HG02981 (cell line): ENCODE measurements at regions not wholly inside any gene's neighbourhood (a gene's known extent, or its start where the extent isn't known, plus 50 kb on each side); places are given as distances from the start of the nearest gene placed in this dataset.
"Not testable (repeated sequence)": the region's sequence is repeated elsewhere in the genome, so short reads cannot be mapped to it uniquely, and the experiment has no call there.

Source experiments
- ATAC-seq: cut with Tn5 transposase; IDR thresholded peaks from one replicate; pipeline ENCODE4 v1.9.1; 2021; ENCODE audit warnings: mild to moderate bottlenecking, moderate library complexity; ENCODE audit not compliant: unreplicated experiment

DNA sequence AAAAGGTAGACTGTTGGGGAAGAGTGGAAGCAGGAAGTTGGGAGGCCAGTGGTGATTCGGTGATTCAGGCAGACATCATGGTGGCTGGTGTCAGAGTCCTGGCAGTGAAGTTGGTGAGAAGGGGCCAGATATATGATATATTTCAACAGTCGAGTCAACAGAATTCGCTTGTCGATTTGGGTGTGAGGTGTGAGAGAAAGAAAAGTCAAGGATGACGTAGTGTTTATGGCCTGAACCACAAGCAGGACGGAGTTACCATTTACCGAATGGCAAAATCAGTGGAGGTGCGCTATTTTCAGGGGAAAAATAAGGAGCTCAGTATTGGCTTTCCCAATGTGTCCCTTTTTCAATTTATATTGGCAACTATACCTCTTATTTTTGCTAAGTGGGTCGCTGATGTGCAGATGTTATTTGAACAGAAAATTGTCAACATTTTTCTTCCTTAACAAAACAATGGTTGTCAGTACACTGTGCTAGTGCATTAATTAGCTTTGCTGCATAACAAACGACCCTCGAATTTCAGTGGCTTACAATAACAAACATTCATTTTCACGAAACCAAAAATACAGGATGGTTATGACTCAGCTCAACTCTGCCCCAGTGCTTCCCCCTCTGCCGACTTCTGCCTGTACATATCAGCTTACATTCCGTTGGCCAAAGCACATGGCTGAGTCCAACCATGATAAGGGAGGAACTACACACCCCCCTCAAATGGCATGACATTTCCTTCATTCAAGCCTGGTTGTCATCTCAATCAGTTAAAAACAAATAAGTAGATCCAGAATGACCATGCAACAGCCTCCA is 255.0 kb upstream of the ZFP64 start:
- ATAC-seq, result no peak

DNA sequence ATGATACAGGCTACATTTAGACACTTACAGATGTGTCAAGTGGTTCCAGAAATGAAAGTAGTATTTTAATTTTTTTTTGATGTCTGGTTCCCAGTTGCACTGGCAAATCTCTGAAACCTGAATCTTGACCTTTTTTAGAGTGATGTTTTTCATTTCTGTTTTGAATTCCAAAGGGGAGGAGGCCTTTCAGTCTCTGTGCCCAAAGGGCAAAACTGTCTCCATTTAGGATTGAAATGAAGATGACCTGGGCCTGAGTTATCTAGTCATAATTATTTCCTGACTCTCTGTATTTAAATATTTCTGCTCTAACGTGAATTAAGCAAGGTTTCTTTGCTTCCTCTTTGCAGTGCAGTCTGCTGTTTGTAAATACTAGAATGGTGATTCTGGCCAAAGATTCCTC is 252.9 kb upstream of the ZFP64 start:
- no peak for ATAC-seq

GRCh38 chr20:52443874-52444273 is 252.3 kb upstream of the ZFP64 start:
- ATAC-seq, result no peak

- ATAC-seq, result no peak
Observed at GRCh38 chr20:52441710-52442109, 250.1 kb upstream of the ZFP64 start.

DNA sequence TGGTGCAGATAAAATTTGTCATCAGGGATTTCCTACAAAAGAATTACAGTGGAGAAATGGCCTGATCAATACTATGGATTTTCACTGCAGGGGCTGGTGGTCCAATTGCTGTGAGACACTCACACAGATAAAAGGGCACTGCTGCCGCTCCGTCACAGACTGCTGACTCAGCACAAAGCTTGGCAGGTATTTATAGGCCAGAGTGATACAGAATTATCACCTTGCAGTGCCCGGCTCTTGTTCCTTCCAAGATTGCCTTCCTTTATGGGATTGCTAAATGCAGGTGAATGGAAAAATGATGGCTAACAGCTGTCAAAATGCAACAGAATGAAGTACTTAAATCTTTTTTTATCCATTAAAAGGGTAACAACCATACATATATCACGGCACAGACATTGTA is 247.8 kb upstream of the ZFP64 start:
- ATAC-seq, result no peak

GRCh38 chr20:52438326-52438963 is 246.9 kb upstream of the ZFP64 start:
- no peak for ATAC-seq

- no peak for ATAC-seq
Observed at GRCh38 chr20:52434453-52434852, 242.9 kb upstream of the ZFP64 start.

DNA sequence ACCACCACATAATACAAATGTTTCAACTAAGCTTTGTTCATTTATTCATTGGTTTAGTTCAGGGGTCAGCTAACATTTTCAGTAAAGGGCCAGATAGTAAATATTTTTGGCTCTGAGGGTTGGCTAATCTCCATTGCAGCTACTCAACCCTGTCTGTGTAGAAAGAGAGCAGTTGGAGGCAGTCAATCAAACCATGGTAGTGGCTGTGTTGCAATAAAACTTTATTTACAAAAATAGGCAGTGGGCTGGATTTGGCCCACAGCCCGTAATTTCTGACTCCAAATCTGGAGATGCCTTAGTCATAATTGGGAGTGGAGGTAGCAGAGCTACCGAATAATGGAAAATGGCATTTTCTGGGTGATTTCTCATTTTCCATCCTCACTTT is 242.5 kb upstream of the ZFP64 start:
- ATAC-seq, result no peak

DNA sequence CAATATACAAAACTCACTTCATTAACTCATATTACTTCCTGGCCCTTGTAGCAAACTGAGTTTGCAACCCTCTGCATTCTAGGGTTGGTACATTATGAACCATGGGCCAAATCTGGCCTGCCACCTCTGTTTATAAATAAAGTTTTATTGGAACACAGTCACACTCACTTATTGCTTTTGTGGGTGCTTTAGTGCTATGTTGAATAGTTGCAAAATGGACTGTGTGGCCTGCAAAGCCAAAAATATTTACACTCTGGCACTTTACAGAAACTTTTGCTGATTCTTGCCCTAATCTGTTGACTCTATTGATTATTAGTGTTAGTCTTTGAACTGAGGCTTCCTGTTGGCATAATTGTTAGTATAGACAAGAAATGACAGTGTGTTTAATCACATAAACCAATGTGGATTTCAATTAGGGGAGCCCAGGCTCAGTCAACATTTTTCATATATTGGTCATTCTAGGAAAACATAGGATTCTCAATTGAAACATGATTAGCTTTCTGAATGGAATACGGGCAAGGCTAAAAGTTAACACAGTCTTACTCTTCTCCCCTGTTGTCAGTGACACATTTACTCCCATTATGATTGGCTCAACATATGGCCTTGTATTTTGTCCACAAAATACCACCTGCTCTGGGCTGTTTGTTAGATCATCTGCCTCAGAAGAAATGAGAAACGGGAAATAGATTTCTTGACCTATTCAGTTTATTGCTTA is 241.9 kb upstream of the ZFP64 start:
- no peak for ATAC-seq

DNA sequence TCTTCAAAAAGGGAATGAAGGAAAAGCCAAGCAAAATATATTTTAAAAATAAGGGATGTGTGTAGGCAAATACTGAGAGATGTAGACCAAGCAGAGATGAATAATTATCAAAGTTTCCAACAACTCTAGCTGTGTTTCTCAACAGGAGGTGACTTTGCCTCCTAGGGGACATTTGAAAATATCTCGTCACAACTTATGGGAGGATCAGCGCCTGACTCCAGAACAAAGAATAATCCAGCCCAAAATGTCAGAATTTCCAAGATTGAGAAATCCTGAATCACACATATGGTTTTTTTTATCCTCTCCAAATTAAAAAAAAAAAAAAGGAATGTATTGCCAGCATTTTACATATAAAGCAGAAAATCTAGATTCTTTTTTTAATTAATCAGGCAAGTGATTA is 241.2 kb upstream of the ZFP64 start:
- ATAC-seq, result no peak

DNA sequence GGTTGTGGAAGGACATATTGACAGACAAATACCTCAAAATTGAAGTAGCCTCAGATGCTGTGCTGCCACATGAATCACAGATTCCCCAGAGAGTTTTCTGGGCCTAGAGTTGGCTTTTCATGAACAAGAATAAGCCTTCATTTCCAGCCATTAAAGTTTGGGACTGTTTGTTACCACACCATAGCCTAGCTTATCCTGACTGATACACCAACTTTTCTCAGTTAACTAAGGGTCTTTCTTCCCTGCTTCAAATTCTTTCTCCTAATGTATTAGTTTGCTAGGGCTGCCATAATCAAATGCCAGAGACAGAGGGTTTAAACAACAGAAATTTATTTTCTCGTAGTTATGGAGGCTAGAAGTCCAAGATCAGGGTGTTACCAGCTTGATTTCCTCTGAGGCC is 237.4 kb upstream of the ZFP64 start:
- ATAC-seq, result no peak

GRCh38 chr20:52427960-52428359 is 236.4 kb upstream of the ZFP64 start:
- ATAC-seq, result no peak

- no peak for ATAC-seq
Observed at GRCh38 chr20:52426856-52427255, 235.3 kb upstream of the ZFP64 start.

- ATAC-seq, result no peak
Observed at GRCh38 chr20:52425701-52426100, 234.1 kb upstream of the ZFP64 start.

DNA sequence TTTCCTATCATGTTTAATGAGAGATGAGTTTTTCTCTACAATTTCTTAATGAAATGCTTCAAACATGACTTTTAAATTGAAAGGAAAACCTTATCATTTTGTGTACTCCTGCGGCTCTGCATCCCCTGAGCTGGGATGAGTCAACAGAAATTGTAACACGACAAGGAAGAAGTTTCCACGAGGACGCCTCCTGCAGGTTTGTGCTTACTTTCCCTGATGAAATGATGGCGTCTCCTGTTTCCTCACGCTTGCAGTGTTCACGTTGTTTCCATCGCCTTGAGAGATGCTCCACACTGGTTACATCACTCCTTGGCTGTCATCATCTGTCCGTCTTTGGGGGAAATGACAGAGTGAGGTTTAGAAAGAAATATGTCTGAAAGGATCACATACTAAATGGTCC is 233.7 kb upstream of the ZFP64 start:
- no peak for ATAC-seq

DNA sequence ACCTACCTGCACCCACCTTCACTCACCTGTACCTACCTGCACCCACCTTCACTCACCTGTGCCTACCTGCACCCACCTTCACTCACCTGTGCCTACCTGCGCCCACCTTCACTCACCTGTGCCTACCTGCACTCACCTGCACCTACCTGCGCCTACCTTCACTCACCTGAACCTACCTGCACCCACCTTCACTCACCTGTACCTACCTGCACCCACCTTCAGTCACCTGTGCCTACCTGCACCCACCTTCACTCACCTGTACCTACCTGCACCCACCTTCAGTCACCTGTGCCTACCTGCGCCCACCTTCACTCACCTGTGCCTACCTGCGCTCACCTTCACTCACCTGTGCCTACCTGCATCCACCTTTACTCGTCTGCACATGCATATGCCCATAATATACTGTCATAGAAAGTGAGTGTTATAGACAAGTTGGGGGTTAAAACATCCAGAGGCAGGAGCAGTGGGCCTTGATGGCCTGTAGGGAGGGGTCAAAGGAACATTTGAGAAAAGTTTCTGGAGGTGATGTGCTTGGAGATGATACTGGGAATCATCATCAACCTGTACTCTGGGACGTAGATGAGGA is 232.9 kb upstream of the ZFP64 start:
- ATAC-seq, result not testable (repeated sequence)

GRCh38 chr20:52423536-52424140 is 232.1 kb upstream of the ZFP64 start:
- ATAC-seq, result not testable (repeated sequence)

- ATAC-seq, result no peak
Observed at GRCh38 chr20:52422574-52423336, 231.2 kb upstream of the ZFP64 start.

DNA sequence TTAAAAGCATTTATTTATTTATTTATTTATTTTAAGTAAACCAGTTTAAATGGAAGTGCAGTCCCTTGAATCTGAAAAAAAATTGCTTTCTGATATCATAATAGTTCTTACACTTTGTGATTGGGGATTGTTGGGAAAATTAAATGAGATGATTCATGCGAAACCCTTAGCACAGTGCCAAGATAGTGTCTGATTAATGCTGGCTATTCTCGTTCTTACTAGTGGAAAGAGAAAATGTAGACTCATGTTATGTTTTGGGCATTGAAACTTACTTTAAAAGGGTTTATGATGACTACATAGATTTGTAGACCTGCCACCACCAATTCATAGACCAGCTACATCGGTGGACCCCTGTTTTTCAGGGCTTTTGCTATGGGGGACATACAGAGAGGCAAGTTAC is 229.2 kb upstream of the ZFP64 start:
- ATAC-seq, result no peak

- no peak for ATAC-seq
Observed at GRCh38 chr20:52419205-52419604, 227.6 kb upstream of the ZFP64 start.
